ENCODE measurements at regions not wholly inside any gene's neighbourhood (a gene's known extent, or its start where the extent isn't known, plus 50 kb on each side); places are given as distances from the start of the nearest gene placed in this dataset.

- WGBS = 85% methylated on average over 2 of the region's 2 CpGs
- H3K4me3 ChIP-seq = no peak overlapping the region
- no peak for DNase-seq (ENCODE audit: low spot score in 2 of 2)
- H3K9me3 ChIP-seq = no peaks in the 10 kb centered on the region
- no peak overlapping the region for H3K27ac ChIP-seq
- H3K27me3 ChIP-seq = no peaks in the 10 kb centered on the region
- no peak for TF ChIP-seq POLR2A (IDR thresholded peaks at IDR 0.05)
- TF ChIP-seq CTCF (IDR thresholded peaks at IDR 0.05) = no peak
- TF ChIP-seq POLR2AphosphoS5 (IDR thresholded peaks at IDR 0.05) = no peak
- TF ChIP-seq EP300 (IDR thresholded peaks at IDR 0.05) = no peak
- H3K4me1 ChIP-seq = peaks cover 10% of the 10 kb centered on the region
- H3K36me3 ChIP-seq = no peaks in the 10 kb centered on the region
These were observed 470.2 kb downstream of the SPRY1 start for GRCh38 chr4:123866796-123867195.

GRCh38 chr4:123867910-123868587 lies 471.5 kb downstream of the SPRY1 start:
- H3K9me3 ChIP-seq = no peaks in the 10 kb centered on the region
- no peak overlapping the region for H3K4me3 ChIP-seq
- H3K4me1 ChIP-seq = peaks cover 10% of the 10 kb centered on the region
- DNase-seq (ENCODE audit: low spot score in 2 of 2) = no peak
- no peaks in the 10 kb centered on the region for H3K27me3 ChIP-seq
- no peaks in the 10 kb centered on the region for H3K36me3 ChIP-seq
- TF ChIP-seq EP300 (IDR thresholded peaks at IDR 0.05) (no peak), CTCF (IDR thresholded peaks at IDR 0.05) (no peak), POLR2A (IDR thresholded peaks at IDR 0.05) (no peak), POLR2AphosphoS5 (IDR thresholded peaks at IDR 0.05) (no peak)
- no peak overlapping the region for H3K27ac ChIP-seq

- TF ChIP-seq EP300 (IDR thresholded peaks at IDR 0.05) (no peak), POLR2AphosphoS5 (IDR thresholded peaks at IDR 0.05) (no peak), POLR2A (IDR thresholded peaks at IDR 0.05) (no peak), CTCF (IDR thresholded peaks at IDR 0.05) (no peak)
- Histone ChIP-seq H3K4me1 (peaks cover 10% of the 10 kb centered on the region), H3K27me3 (no peaks in the 10 kb centered on the region), H3K9me3 (no peaks in the 10 kb centered on the region), H3K36me3 (no peaks in the 10 kb centered on the region), H3K4me3 (no peak overlapping the region), H3K27ac (peak overlapping the region; percentile 31)
- DNase-seq (ENCODE audit: low spot score in 2 of 2) = no peak
- 51% methylated on average over 3 of the region's 3 CpGs for WGBS
These were observed 473.0 kb downstream of the SPRY1 start for GRCh38 chr4:123869286-123870215.

- DNase-seq (ENCODE audit: low spot score in 2 of 2) = no peak
- H3K4me1 ChIP-seq = peaks cover 10% of the 10 kb centered on the region
- H3K27me3 ChIP-seq = no peaks in the 10 kb centered on the region
- no peaks in the 10 kb centered on the region for H3K9me3 ChIP-seq
- TF ChIP-seq EP300 (IDR thresholded peaks at IDR 0.05) = no peak
- no peak for TF ChIP-seq CTCF (IDR thresholded peaks at IDR 0.05)
- TF ChIP-seq POLR2A (IDR thresholded peaks at IDR 0.05) = no peak
- no peak for TF ChIP-seq POLR2AphosphoS5 (IDR thresholded peaks at IDR 0.05)
- H3K4me3 ChIP-seq = no peak overlapping the region
- no peak overlapping the region for H3K27ac ChIP-seq
- no peaks in the 10 kb centered on the region for H3K36me3 ChIP-seq
- WGBS = 46% methylated on average over 4 of the region's 4 CpGs
These were observed 473.8 kb downstream of the SPRY1 start for GRCh38 chr4:123870216-123870876.

- TF ChIP-seq EP300 (IDR thresholded peaks at IDR 0.05) (no peak), POLR2A (IDR thresholded peaks at IDR 0.05) (no peak), POLR2AphosphoS5 (IDR thresholded peaks at IDR 0.05) (no peak), CTCF (IDR thresholded peaks at IDR 0.05) (no peak)
- Histone ChIP-seq H3K4me3 (no peak overlapping the region), H3K36me3 (no peaks in the 10 kb centered on the region), H3K27me3 (no peaks in the 10 kb centered on the region), H3K27ac (no peak overlapping the region), H3K4me1 (peaks cover 10% of the 10 kb centered on the region), H3K9me3 (no peaks in the 10 kb centered on the region)
- WGBS = 84% methylated on average over 5 of the region's 6 CpGs
- no peak for DNase-seq (ENCODE audit: low spot score in 2 of 2)
These were observed 474.7 kb downstream of the SPRY1 start for GRCh38 chr4:123871341-123871740.

Data from suprapubic skin (tissue), 4 donors.